ENCODE measurements at regions not wholly inside any gene's neighbourhood (a gene's known extent, or its start where the extent isn't known, plus 50 kb on each side); places are given as distances from the start of the nearest gene placed in this dataset.

- intact Hi-C loops (cut with micrococcal nuclease), result no loop called here
- ChIA-PET CTCF (no interaction called here), POLR2A (ENCODE audit: unreplicated experiment) (no interaction called here)
- no peak overlapping the region for H3K23ac ChIP-seq (ENCODE audit: low read depth, low read length)
- H2AK5ac ChIP-seq (ENCODE audit: low read depth, low read length), result no peak overlapping the region
- H4K5ac ChIP-seq (ENCODE audit: low read depth, low read length), result no peak overlapping the region
- no peaks in the 10 kb centered on the region for H3K9me3 ChIP-seq (ENCODE audit: control insufficient read depth, insufficient read depth, low read length)
- no peak overlapping the region for H2BK5ac ChIP-seq (ENCODE audit: low read depth, low read length, poor library complexity, severe bottlenecking)
- no peak for DNase-seq
- no peak for ATAC-seq (ENCODE audit: low read depth)
- H3K56ac ChIP-seq (ENCODE audit: extremely low read depth, insufficient read depth, low read length), result no peak overlapping the region
- H2BK120ac ChIP-seq (ENCODE audit: low read depth, low read length), result peak overlapping the region; percentile 71; the same call in 1 of the 2 replicates
- H4K20me1 ChIP-seq (ENCODE audit: insufficient read depth, low read length), result no peaks in the 10 kb centered on the region
- H4K91ac ChIP-seq (ENCODE audit: insufficient read depth, low read depth, low read length), result no peak overlapping the region
- no peaks in the 10 kb centered on the region for H3K79me1 ChIP-seq (ENCODE audit: low read depth in 1 of 2, low read length in 2 of 2)
- H3K4ac ChIP-seq (ENCODE audit: low read depth, low read length), result peak overlapping the region; percentile 70; the same call in 1 of the 2 replicates
- H3K14ac ChIP-seq (replicated peaks; ENCODE audit: low read depth, low read length), result peak overlapping the region; percentile 83
- no peaks in the 10 kb centered on the region for H3K36me3 ChIP-seq (ENCODE audit: control insufficient read depth, insufficient read depth, low read length)
- in situ Hi-C loops (cut with MboI; ENCODE audit: low sequenced_read_pairs), result no loop called here
- BruUV-seq (replicated peaks), result no TSS peak
- H3K4me3 ChIP-seq (ENCODE audit: insufficient read depth, low read depth, low read length), result no peak overlapping the region
- no peak overlapping the region for H2AK9ac ChIP-seq (replicated peaks; ENCODE audit: low read depth, low read length, poor library complexity)
- H2BK15ac ChIP-seq (ENCODE audit: low read depth, low read length), result peak overlapping the region; percentile 74; the same call in 2 of the 3 replicates
- peaks cover 2% of the 10 kb centered on the region; the same call in 1 of the 2 replicates for H3K4me1 ChIP-seq (ENCODE audit: control insufficient read depth, insufficient read depth, low read length)
- no peak for TF ChIP-seq FOS (IDR thresholded peaks at IDR 0.05; ENCODE audit: low read depth, low read length)
- no peak for TF ChIP-seq RCOR1 (IDR thresholded peaks at IDR 0.05; ENCODE audit: insufficient replicate concordance, low read length)
- no peak for TF ChIP-seq RAD21 (IDR thresholded peaks at IDR 0.05; ENCODE audit: low read length)
- TF ChIP-seq MXI1 (IDR thresholded peaks at IDR 0.05; ENCODE audit: borderline replicate concordance, low read depth, low read length), result no peak
- no peak for TF ChIP-seq MAZ (IDR thresholded peaks at IDR 0.05; ENCODE audit: borderline replicate concordance, low read depth, low read length)
- TF ChIP-seq CHD1 (IDR thresholded peaks at IDR 0.05; ENCODE audit: low read depth, low read length), result no peak
- TF ChIP-seq USF2 (IDR thresholded peaks at IDR 0.05; ENCODE audit: low read depth, low read length), result no peak
- H2AFZ ChIP-seq (replicated peaks; ENCODE audit: low read length, poor library complexity), result no peak overlapping the region
- peak overlapping the region; percentile 70; the same call in 1 of the 2 replicates for H3K18ac ChIP-seq (ENCODE audit: low read depth, low read length)
- dilution Hi-C loops (cut with HindIII; ENCODE audit: low sequenced_read_pairs, unreplicated experiment), result no loop called here
- no peaks in the 10 kb centered on the region for H3K27me3 ChIP-seq (ENCODE audit: control insufficient read depth, insufficient read depth, low read length)
- H3K9ac ChIP-seq (ENCODE audit: low read depth, low read length), result no peak overlapping the region
- H3K27ac ChIP-seq (ENCODE audit: insufficient read depth, low read length), result no peak overlapping the region
- no CpG with 5 or more reads among the region's 2 CpGs for WGBS, 2 experiments (ENCODE audit: extremely low coverage in 2 of 2, insufficient read length in 1 of 2)
- H3K4me2 ChIP-seq (ENCODE audit: low read depth, low read length), result no peak overlapping the region
- H3K9me1 ChIP-seq (ENCODE audit: insufficient read depth, low read length), result no peaks in the 10 kb centered on the region
- peak overlapping the region; percentile 88 for H2BK20ac ChIP-seq (ENCODE audit: low read depth, low read length)
- peak overlapping the region in 1 of 2 experiments; percentile 26; a peak in 1 of 4 replicates for H4K8ac ChIP-seq (ENCODE audit: low read depth in 2 of 2, low read length in 2 of 2)
These were observed 325.6 kb downstream of the HRH4 start for GRCh38 chr18:24786027-24786426.
